HEK293 (cell line): ENCODE measurements at regions not wholly inside any gene's neighbourhood (a gene's known extent, or its start where the extent isn't known, plus 50 kb on each side); places are given as distances from the start of the nearest gene placed in this dataset.

Source experiments
- ZNF274 ChIP-seq, 2 experiments: fragments of 200-500 bp in 1 of 2; fragments of 450-650 bp in 1 of 2; sonication (Bioruptor generic) in 1 of 2; formaldehyde crosslinking in 1 of 2; IDR thresholded peaks; 2 replicates each; pipeline versions ENCODE4 v1.5.1 to v1.6.1; 2014 to 2016; ENCODE audit warnings: borderline replicate concordance in 1 of 2, inconsistent platforms in 1 of 2, low read length in 1 of 2, missing biosample characterization in 1 of 2, missing genetic modification characterization in 1 of 2
- ZNF677 ChIP-seq: fragments of 450-650 bp; IDR thresholded peaks from 2 replicates; pipeline ENCODE4 v1.5.0; 2018; ENCODE audit warnings: missing biosample characterization, mild to moderate bottlenecking, missing genetic modification characterization, moderate library complexity
- TF ChIP-seq, protein P1 (sequence below): fragments of 450-650 bp; formaldehyde crosslinking; IDR thresholded peaks from 2 replicates; pipeline ENCODE4 v1.5.1; 2016; ENCODE audit warnings: missing biosample characterization, missing genetic modification characterization
- TF ChIP-seq, protein P2 (sequence below): fragments of 450-650 bp; formaldehyde crosslinking; IDR thresholded peaks from 2 replicates; pipeline ENCODE4 v1.5.1; 2016; ENCODE audit warnings: missing biosample characterization, missing genetic modification characterization

DNA sequence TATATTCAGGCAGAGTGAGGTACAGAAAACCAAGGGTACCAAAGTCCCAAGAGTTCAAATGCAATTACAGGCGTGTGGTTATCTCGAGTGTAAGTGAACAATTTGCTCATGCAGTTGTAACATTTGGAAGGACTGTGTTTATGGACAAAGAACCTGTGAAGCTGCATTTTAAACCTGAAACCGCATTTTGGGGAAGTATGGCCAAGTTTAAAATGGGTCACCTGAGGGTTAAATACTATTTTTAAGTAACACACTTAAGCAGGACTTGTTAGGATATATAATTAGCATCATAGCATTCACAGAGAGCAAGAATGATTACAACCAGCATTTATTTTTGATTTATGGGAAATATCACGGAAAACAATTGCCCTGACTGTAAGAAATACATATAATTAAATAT is 79.1 kb upstream of the LCORL start:
- TF ChIP-seq, protein P1, sequence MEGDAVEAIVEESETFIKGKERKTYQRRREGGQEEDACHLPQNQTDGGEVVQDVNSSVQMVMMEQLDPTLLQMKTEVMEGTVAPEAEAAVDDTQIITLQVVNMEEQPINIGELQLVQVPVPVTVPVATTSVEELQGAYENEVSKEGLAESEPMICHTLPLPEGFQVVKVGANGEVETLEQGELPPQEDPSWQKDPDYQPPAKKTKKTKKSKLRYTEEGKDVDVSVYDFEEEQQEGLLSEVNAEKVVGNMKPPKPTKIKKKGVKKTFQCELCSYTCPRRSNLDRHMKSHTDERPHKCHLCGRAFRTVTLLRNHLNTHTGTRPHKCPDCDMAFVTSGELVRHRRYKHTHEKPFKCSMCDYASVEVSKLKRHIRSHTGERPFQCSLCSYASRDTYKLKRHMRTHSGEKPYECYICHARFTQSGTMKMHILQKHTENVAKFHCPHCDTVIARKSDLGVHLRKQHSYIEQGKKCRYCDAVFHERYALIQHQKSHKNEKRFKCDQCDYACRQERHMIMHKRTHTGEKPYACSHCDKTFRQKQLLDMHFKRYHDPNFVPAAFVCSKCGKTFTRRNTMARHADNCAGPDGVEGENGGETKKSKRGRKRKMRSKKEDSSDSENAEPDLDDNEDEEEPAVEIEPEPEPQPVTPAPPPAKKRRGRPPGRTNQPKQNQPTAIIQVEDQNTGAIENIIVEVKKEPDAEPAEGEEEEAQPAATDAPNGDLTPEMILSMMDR (tag by site-specific recombination), result no peak
- TF ChIP-seq, protein P2, sequence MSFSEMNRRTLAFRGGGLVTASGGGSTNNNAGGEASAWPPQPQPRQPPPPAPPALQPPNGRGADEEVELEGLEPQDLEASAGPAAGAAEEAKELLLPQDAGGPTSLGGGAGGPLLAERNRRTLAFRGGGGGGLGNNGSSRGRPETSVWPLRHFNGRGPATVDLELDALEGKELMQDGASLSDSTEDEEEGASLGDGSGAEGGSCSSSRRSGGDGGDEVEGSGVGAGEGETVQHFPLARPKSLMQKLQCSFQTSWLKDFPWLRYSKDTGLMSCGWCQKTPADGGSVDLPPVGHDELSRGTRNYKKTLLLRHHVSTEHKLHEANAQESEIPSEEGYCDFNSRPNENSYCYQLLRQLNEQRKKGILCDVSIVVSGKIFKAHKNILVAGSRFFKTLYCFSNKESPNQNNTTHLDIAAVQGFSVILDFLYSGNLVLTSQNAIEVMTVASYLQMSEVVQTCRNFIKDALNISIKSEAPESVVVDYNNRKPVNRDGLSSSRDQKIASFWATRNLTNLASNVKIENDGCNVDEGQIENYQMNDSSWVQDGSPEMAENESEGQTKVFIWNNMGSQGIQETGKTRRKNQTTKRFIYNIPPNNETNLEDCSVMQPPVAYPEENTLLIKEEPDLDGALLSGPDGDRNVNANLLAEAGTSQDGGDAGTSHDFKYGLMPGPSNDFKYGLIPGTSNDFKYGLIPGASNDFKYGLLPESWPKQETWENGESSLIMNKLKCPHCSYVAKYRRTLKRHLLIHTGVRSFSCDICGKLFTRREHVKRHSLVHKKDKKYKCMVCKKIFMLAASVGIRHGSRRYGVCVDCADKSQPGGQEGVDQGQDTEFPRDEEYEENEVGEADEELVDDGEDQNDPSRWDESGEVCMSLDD, result no peak
- TF ChIP-seq ZNF677 (tag by site-specific recombination) (no peak), ZNF274 (IDR thresholded peaks at IDR 0.05; ENCODE audit: low read length) (no peak), ZNF274 (tag by site-specific recombination; IDR thresholded peaks at IDR 0.05; ENCODE audit: borderline replicate concordance) (no peak)
